ENCODE measurements at regions not wholly inside any gene's neighbourhood (a gene's known extent, or its start where the extent isn't known, plus 50 kb on each side); places are given as distances from the start of the nearest gene placed in this dataset.

DNA sequence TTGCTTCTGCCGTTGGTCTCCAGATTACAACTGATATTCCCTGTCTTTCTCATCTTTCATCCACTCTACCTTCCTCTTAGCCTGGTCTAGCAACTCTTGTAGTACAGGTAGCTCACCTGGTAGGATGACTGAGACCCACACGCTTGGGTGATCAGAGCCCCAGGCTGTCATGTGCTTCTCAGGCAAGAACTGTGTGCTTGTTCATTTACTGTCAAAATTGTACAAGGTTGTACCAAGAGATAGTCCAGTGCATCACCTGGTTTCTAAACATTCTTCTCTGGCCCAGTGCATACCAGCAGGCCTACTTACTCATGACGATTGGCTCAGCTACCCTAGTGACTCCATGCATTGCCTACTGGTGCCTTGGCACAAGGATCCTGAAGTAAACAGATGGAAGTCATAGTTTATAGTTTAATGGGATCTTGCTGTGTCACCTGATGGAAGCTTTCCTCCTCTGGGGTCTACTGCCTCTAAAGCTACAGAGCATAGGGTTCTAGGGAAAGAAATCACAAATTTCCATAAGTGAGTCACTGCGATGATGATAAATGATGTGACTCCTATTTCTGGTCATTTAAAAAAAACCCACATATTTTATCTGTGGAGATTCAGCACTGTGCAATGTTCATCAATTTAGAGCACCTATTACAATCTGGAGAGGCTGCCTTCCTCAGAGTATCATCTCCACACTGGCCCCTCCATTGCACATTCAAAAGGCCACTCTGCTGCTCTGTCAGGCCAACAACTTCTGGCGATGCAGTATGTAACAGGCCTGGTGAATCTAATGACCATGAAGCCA is 481.8 kb upstream of the MEIS1 start:
- no peak overlapping the region for H3K27ac ChIP-seq (ENCODE audit: low read length in 2 of 2)
- H3K79me2 ChIP-seq (ENCODE audit: control insufficient read depth, insufficient read depth, low read length), result no peaks in the 10 kb centered on the region
- Mint-ChIP-seq H3K27me3 (no peaks in the 10 kb centered on the region), H3K27ac (no peak overlapping the region), H3K9me3 (ENCODE audit: insufficient read depth) (peaks cover 9% of the 10 kb centered on the region), H3K4me3 (no peak overlapping the region), H3K4me1 (no peaks in the 10 kb centered on the region)
- no peaks in the 10 kb centered on the region for H4K20me1 ChIP-seq (ENCODE audit: control insufficient read depth, insufficient read depth, low read length, poor library complexity, severe bottlenecking)
- ChIA-PET POLR2A (no interaction called here), CTCF (no interaction called here)
- intact Hi-C loops (cut with micrococcal nuclease), result no loop called here
- H3K4me3 ChIP-seq (ENCODE audit: control extremely low read depth in 1 of 5, extremely low read depth in 1 of 5, insufficient read depth in 1 of 5, low read depth in 2 of 5, low read length in 4 of 5), result no peak overlapping the region
- H3K9me3 ChIP-seq (ENCODE audit: control extremely low read depth in 1 of 3, control insufficient read depth in 2 of 3, insufficient read depth in 1 of 3, low read length in 2 of 3), result no peaks in the 10 kb centered on the region
- H2AFZ ChIP-seq (ENCODE audit: insufficient read depth, low read depth, low read length, poor library complexity, severe bottlenecking), result no peak overlapping the region
- H3K36me3 ChIP-seq (replicated peaks in 1 of 2; ENCODE audit: control extremely low read depth in 1 of 2, control insufficient read depth in 1 of 2, extremely low read depth in 1 of 2, insufficient read depth in 2 of 2, low read length in 1 of 2), result no peaks in the 10 kb centered on the region
- H3K4me2 ChIP-seq (replicated peaks; ENCODE audit: low read depth, low read length, poor library complexity, severe bottlenecking), result no peak overlapping the region
- H3K27me3 ChIP-seq (replicated peaks in 1 of 4; ENCODE audit: control extremely low read depth in 1 of 4, control insufficient read depth in 3 of 4, insufficient read depth in 4 of 4, low read length in 3 of 4), result no peaks in the 10 kb centered on the region
- DNase-seq (no peak), ATAC-seq (ENCODE audit: low read depth) (no peak)
- H3K4me1 ChIP-seq (ENCODE audit: control insufficient read depth in 2 of 2, insufficient read depth in 2 of 2, low read length in 2 of 2), result no peaks in the 10 kb centered on the region
- TF ChIP-seq, protein P1, sequence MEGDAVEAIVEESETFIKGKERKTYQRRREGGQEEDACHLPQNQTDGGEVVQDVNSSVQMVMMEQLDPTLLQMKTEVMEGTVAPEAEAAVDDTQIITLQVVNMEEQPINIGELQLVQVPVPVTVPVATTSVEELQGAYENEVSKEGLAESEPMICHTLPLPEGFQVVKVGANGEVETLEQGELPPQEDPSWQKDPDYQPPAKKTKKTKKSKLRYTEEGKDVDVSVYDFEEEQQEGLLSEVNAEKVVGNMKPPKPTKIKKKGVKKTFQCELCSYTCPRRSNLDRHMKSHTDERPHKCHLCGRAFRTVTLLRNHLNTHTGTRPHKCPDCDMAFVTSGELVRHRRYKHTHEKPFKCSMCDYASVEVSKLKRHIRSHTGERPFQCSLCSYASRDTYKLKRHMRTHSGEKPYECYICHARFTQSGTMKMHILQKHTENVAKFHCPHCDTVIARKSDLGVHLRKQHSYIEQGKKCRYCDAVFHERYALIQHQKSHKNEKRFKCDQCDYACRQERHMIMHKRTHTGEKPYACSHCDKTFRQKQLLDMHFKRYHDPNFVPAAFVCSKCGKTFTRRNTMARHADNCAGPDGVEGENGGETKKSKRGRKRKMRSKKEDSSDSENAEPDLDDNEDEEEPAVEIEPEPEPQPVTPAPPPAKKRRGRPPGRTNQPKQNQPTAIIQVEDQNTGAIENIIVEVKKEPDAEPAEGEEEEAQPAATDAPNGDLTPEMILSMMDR (IDR thresholded peaks at IDR 0.05), result no peak
- no peak for TF ChIP-seq EZH2 (IDR thresholded peaks at IDR 0.05; ENCODE audit: borderline replicate concordance, insufficient read depth, low read depth, low read length, poor library complexity, severe bottlenecking)
- 93% methylated on average over 3 of the region's 5 CpGs for WGBS (ENCODE audit: insufficient coverage)
- no peak overlapping the region for H3K9ac ChIP-seq (ENCODE audit: low read length)

DNA sequence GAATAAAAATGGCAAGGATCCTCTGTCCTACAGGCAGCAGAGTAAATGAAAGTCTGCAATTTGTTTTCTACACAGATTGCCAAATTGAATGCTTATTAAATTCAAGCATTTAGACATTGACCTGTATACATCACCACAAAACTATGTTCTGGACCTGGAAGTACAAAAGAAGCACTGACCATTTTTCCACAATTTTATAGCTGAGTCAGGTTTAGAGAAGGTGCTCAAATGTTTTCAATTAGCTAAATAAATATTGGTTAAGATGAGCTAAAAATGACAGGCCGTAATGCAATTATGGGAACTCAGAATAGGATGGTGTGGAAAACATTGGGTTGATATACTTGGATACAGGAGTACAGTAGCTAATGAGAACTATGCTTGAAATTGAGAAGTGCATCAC is 490.7 kb upstream of the MEIS1 start:
- no peak overlapping the region for H3K4me3 ChIP-seq (ENCODE audit: control extremely low read depth in 1 of 5, extremely low read depth in 1 of 5, insufficient read depth in 1 of 5, low read depth in 2 of 5, low read length in 4 of 5)
- no peaks in the 10 kb centered on the region for H3K36me3 ChIP-seq (replicated peaks in 1 of 2; ENCODE audit: control extremely low read depth in 1 of 2, control insufficient read depth in 1 of 2, extremely low read depth in 1 of 2, insufficient read depth in 2 of 2, low read length in 1 of 2)
- intact Hi-C loops (cut with micrococcal nuclease), result no loop called here
- no peak overlapping the region for H3K4me2 ChIP-seq (replicated peaks; ENCODE audit: low read depth, low read length, poor library complexity, severe bottlenecking)
- no peaks in the 10 kb centered on the region for H3K4me1 ChIP-seq (ENCODE audit: control insufficient read depth in 2 of 2, insufficient read depth in 2 of 2, low read length in 2 of 2)
- no peak overlapping the region for H2AFZ ChIP-seq (ENCODE audit: insufficient read depth, low read depth, low read length, poor library complexity, severe bottlenecking)
- TF ChIP-seq, protein P1 (IDR thresholded peaks at IDR 0.05), result no peak
- TF ChIP-seq EZH2 (IDR thresholded peaks at IDR 0.05; ENCODE audit: borderline replicate concordance, insufficient read depth, low read depth, low read length, poor library complexity, severe bottlenecking), result no peak
- no peaks in the 10 kb centered on the region for H4K20me1 ChIP-seq (ENCODE audit: control insufficient read depth, insufficient read depth, low read length, poor library complexity, severe bottlenecking)
- DNase-seq (no peak), ATAC-seq (ENCODE audit: low read depth) (no peak)
- no peaks in the 10 kb centered on the region for H3K79me2 ChIP-seq (ENCODE audit: control insufficient read depth, insufficient read depth, low read length)
- no peak overlapping the region for H3K27ac ChIP-seq (ENCODE audit: low read length in 2 of 2)
- no peak overlapping the region for H3K9ac ChIP-seq (ENCODE audit: low read length)
- Mint-ChIP-seq H3K9me3 (ENCODE audit: insufficient read depth) (peaks cover 4% of the 10 kb centered on the region), H3K27ac (no peak overlapping the region), H3K27me3 (no peaks in the 10 kb centered on the region), H3K4me3 (no peak overlapping the region), H3K4me1 (no peaks in the 10 kb centered on the region)
- no peaks in the 10 kb centered on the region for H3K27me3 ChIP-seq (replicated peaks in 1 of 4; ENCODE audit: control extremely low read depth in 1 of 4, control insufficient read depth in 3 of 4, insufficient read depth in 4 of 4, low read length in 3 of 4)
- H3K9me3 ChIP-seq (ENCODE audit: control extremely low read depth in 1 of 3, control insufficient read depth in 2 of 3, insufficient read depth in 1 of 3, low read length in 2 of 3), result peaks cover 0 to 9% (median 3%) of the 10 kb centered on the region in 3 donors
- ChIA-PET POLR2A (no interaction called here), CTCF (no interaction called here)
- 100% methylated on average over 1 of the region's 1 CpG for WGBS (ENCODE audit: insufficient coverage)

All from B cell (primary cell).